Fibroblast of lung (primary cell): ENCODE measurements at regions not wholly inside any gene's neighbourhood (a gene's known extent, or its start where the extent isn't known, plus 50 kb on each side); places are given as distances from the start of the nearest gene placed in this dataset.

Source experiments
- DNase-seq, 2 donors: peaks; one replicate each; pipeline versions ENCODE4 v3.0.0 to v3.0.0-alpha.2; 2010; ENCODE audit warnings: low read depth in 2 of 2
- H2AFZ ChIP-seq: 2 replicates; pipeline ENCODE4 v1.5.1; 2012; ENCODE audit warnings: low read length, control low read depth, inconsistent platforms
- H3K27ac ChIP-seq: 2 replicates; pipeline ENCODE4 v1.5.1; 2011; ENCODE audit warnings: low read length, control low read depth; ENCODE audit not compliant: insufficient read depth
- H3K27me3 ChIP-seq: 2 replicates; pipeline ENCODE4 v1.5.1; 2011; ENCODE audit warnings: mild to moderate bottlenecking, low read length; ENCODE audit not compliant: control insufficient read depth, insufficient read depth
- H3K36me3 ChIP-seq: 2 replicates; pipeline ENCODE4 v1.5.1; 2011; ENCODE audit warnings: low read length; ENCODE audit not compliant: control insufficient read depth, insufficient read depth
- H3K4me1 ChIP-seq: 2 replicates; pipeline ENCODE4 v1.5.1; 2011; ENCODE audit warnings: low read length; ENCODE audit not compliant: control insufficient read depth, insufficient read depth; ENCODE audit errors: extremely low read depth
- H3K4me2 ChIP-seq: 2 replicates; pipeline ENCODE4 v1.5.1; 2011; ENCODE audit warnings: low read length, control low read depth; ENCODE audit not compliant: insufficient read depth; ENCODE audit errors: extremely low read depth
- H3K4me3 ChIP-seq, 4 experiments: fragments of 200-600 bp in 1 of 4; sonication (generic) in 1 of 4; replicated peaks in 1 of 4; 2 replicates each; pipeline ENCODE4 v1.5.1; 2011 to 2016; ENCODE audit warnings: low read length in 4 of 4, low read depth in 3 of 4, mild to moderate bottlenecking in 3 of 4, control low read depth in 2 of 4, inconsistent platforms in 1 of 4, mixed read lengths in 1 of 4; ENCODE audit not compliant: insufficient read depth in 1 of 4; ENCODE audit errors: control extremely low read depth in 1 of 4
- H3K79me2 ChIP-seq: 2 replicates; pipeline ENCODE4 v1.5.1; 2012; ENCODE audit warnings: mild to moderate bottlenecking, low read length, inconsistent platforms; ENCODE audit not compliant: control insufficient read depth, insufficient read depth
- H3K9ac ChIP-seq: 2 replicates; pipeline ENCODE4 v1.5.1; 2011; ENCODE audit warnings: mild to moderate bottlenecking, low read length, control low read depth; ENCODE audit not compliant: insufficient read depth
- H3K9me3 ChIP-seq: 2 replicates; pipeline ENCODE4 v1.5.1; 2012; ENCODE audit warnings: low read depth, low read length; ENCODE audit not compliant: control insufficient read depth, insufficient read depth
- H4K20me1 ChIP-seq: 2 replicates; pipeline ENCODE4 v1.5.1; 2011; ENCODE audit warnings: low read length; ENCODE audit not compliant: control insufficient read depth, insufficient read depth; ENCODE audit errors: extremely low read depth
- CTCF ChIP-seq, 2 donors: IDR thresholded peaks in 1 of 2; conservative IDR thresholded peaks in 1 of 2; 1 replicate in 1 of 2; 2 replicates in 1 of 2; pipeline ENCODE4 v1.5.1; 2011 to 2012; ENCODE audit warnings: low read length in 2 of 2, control low read depth in 1 of 2, inconsistent platforms in 1 of 2, low read depth in 1 of 2, mild to moderate bottlenecking in 1 of 2
- EZH2 ChIP-seq: IDR thresholded peaks from 2 replicates; pipeline ENCODE4 v1.5.1; 2012; ENCODE audit warnings: low read length, control low read depth, mild to moderate bottlenecking; ENCODE audit errors: missing control alignments

GRCh38 chr1:99534638-99534930 is 111.3 kb upstream of the PALMD start:
- no peak overlapping the region for H2AFZ ChIP-seq
- no peaks in the 10 kb centered on the region for H4K20me1 ChIP-seq
- no peak overlapping the region for H3K27ac ChIP-seq
- H3K36me3 ChIP-seq: no peaks in the 10 kb centered on the region
- H3K27me3 ChIP-seq: no peaks in the 10 kb centered on the region
- no peak overlapping the region for H3K9ac ChIP-seq
- H3K4me1 ChIP-seq: no peaks in the 10 kb centered on the region
- H3K79me2 ChIP-seq: no peaks in the 10 kb centered on the region
- TF ChIP-seq CTCF (conservative IDR thresholded peaks at IDR 0.05 in 1 of 2, IDR thresholded peaks at IDR 0.05 in 1 of 2; ENCODE audit: low read depth in 1 of 2, low read length in 2 of 2) (no peak), EZH2 (no peak)
- H3K9me3 ChIP-seq: no peaks in the 10 kb centered on the region
- no peak overlapping the region for H3K4me3 ChIP-seq
- H3K4me2 ChIP-seq: no peak overlapping the region
- DNase-seq: no peak

- no peak overlapping the region for H2AFZ ChIP-seq
- H3K79me2 ChIP-seq: no peaks in the 10 kb centered on the region
- TF ChIP-seq EZH2: no peak
- TF ChIP-seq CTCF (conservative IDR thresholded peaks at IDR 0.05 in 1 of 2, IDR thresholded peaks at IDR 0.05 in 1 of 2; ENCODE audit: low read depth in 1 of 2, low read length in 2 of 2): no peak
- no peaks in the 10 kb centered on the region for H3K9me3 ChIP-seq
- no peaks in the 10 kb centered on the region for H3K36me3 ChIP-seq
- no peaks in the 10 kb centered on the region for H4K20me1 ChIP-seq
- H3K9ac ChIP-seq: no peak overlapping the region
- no peaks in the 10 kb centered on the region for H3K27me3 ChIP-seq
- no peak for DNase-seq
- H3K4me1 ChIP-seq: no peaks in the 10 kb centered on the region
- no peak overlapping the region for H3K4me2 ChIP-seq
- no peak overlapping the region for H3K27ac ChIP-seq
- H3K4me3 ChIP-seq: no peak overlapping the region
Observed at GRCh38 chr1:99535470-99536164, 110.3 kb upstream of the PALMD start.

- TF ChIP-seq CTCF (conservative IDR thresholded peaks at IDR 0.05 in 1 of 2, IDR thresholded peaks at IDR 0.05 in 1 of 2; ENCODE audit: low read depth in 1 of 2, low read length in 2 of 2) (no peak), EZH2 (no peak)
- no peaks in the 10 kb centered on the region for H3K9me3 ChIP-seq
- no peak overlapping the region for H3K4me3 ChIP-seq
- H3K27ac ChIP-seq: no peak overlapping the region
- H3K79me2 ChIP-seq: no peaks in the 10 kb centered on the region
- H3K36me3 ChIP-seq: no peaks in the 10 kb centered on the region
- H4K20me1 ChIP-seq: no peaks in the 10 kb centered on the region
- no peak overlapping the region for H3K4me2 ChIP-seq
- H3K27me3 ChIP-seq: no peaks in the 10 kb centered on the region
- H2AFZ ChIP-seq: no peak overlapping the region
- DNase-seq: no peak
- no peak overlapping the region for H3K9ac ChIP-seq
- H3K4me1 ChIP-seq: no peaks in the 10 kb centered on the region
Observed at GRCh38 chr1:99537886-99538617, 107.9 kb upstream of the PALMD start.
